ENCODE measurements at regions not wholly inside any gene's neighbourhood (a gene's known extent, or its start where the extent isn't known, plus 50 kb on each side); places are given as distances from the start of the nearest gene placed in this dataset.
"Not testable (repeated sequence)": the region's sequence is repeated elsewhere in the genome, so short reads cannot be mapped to it uniquely, and the experiment has no call there.

GRCh38 chr4:100041646-100042045 lies 91.6 kb upstream of the H2AZ1 start:
- H3K4me1 Mint-ChIP-seq (ENCODE audit: low read depth): no peaks in the 10 kb centered on the region
- no peak overlapping the region for H3K4me3 Mint-ChIP-seq
- peaks cover 8% of the 10 kb centered on the region for H3K9me3 Mint-ChIP-seq
- H3K27me3 Mint-ChIP-seq: no peaks in the 10 kb centered on the region
- H3K27ac Mint-ChIP-seq: no peak overlapping the region
- intact Hi-C loops (cut with micrococcal nuclease): no loop called here
- H3K36me3 Mint-ChIP-seq (ENCODE audit: low read depth): no peaks in the 10 kb centered on the region

- Mint-ChIP-seq H3K27ac (no peak overlapping the region), H3K36me3 (ENCODE audit: low read depth) (no peaks in the 10 kb centered on the region), H3K4me1 (ENCODE audit: low read depth) (no peaks in the 10 kb centered on the region), H3K4me3 (no peak overlapping the region), H3K9me3 (peaks cover 29% of the 10 kb centered on the region), H3K27me3 (no peaks in the 10 kb centered on the region)
- intact Hi-C loops (cut with micrococcal nuclease): no loop called here
Observed at GRCh38 chr4:100034023-100034664, 84.1 kb upstream of the H2AZ1 start.

- intact Hi-C loops (cut with micrococcal nuclease): no loop called here
- Mint-ChIP-seq H3K9me3 (peaks cover 15% of the 10 kb centered on the region), H3K36me3 (ENCODE audit: low read depth) (no peaks in the 10 kb centered on the region), H3K27me3 (no peaks in the 10 kb centered on the region), H3K4me3 (no peak overlapping the region), H3K4me1 (ENCODE audit: low read depth) (no peaks in the 10 kb centered on the region), H3K27ac (no peak overlapping the region)
Observed at GRCh38 chr4:100026066-100026465, 76.0 kb upstream of the H2AZ1 start.

- H3K36me3 Mint-ChIP-seq (ENCODE audit: low read depth): no peaks in the 10 kb centered on the region
- peaks cover 15% of the 10 kb centered on the region for H3K9me3 Mint-ChIP-seq
- no peaks in the 10 kb centered on the region for H3K27me3 Mint-ChIP-seq
- H3K4me3 Mint-ChIP-seq: no peak overlapping the region
- no peaks in the 10 kb centered on the region for H3K4me1 Mint-ChIP-seq (ENCODE audit: low read depth)
- intact Hi-C loops (cut with micrococcal nuclease): no loop called here
- H3K27ac Mint-ChIP-seq: no peak overlapping the region
Observed at GRCh38 chr4:100023800-100024199, 73.7 kb upstream of the H2AZ1 start.

- Mint-ChIP-seq H3K4me3 (no peak overlapping the region), H3K27me3 (no peaks in the 10 kb centered on the region), H3K9me3 (peaks cover 11% of the 10 kb centered on the region), H3K27ac (no peak overlapping the region), H3K4me1 (ENCODE audit: low read depth) (no peaks in the 10 kb centered on the region), H3K36me3 (ENCODE audit: low read depth) (no peaks in the 10 kb centered on the region)
- intact Hi-C loops (cut with micrococcal nuclease): no loop called here
Observed at GRCh38 chr4:100022792-100023222, 72.7 kb upstream of the H2AZ1 start.

DNA sequence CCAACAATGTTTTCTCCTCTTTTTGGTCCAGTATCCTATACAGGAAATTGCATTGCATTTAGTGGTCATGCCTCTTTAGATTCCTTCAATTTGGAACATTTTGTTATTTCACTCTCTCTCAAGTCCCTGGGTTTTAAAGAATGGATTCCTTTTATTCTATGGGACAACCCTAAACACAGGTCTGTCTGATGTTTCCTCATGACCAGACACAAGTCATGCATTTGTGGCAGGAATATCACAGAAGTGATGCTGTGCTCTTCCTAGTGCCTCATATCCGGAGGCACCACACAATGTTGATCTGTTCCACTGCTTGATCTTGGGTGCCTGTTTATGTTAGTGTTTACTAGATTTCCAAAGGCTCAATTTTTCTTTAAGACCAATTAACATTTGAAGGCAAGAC lies 69.7 kb upstream of the H2AZ1 start:
- intact Hi-C loops (cut with micrococcal nuclease): no loop called here
- Mint-ChIP-seq H3K4me3 (no peak overlapping the region), H3K4me1 (ENCODE audit: low read depth) (no peaks in the 10 kb centered on the region), H3K36me3 (ENCODE audit: low read depth) (no peaks in the 10 kb centered on the region), H3K9me3 (peaks cover 8% of the 10 kb centered on the region), H3K27me3 (no peaks in the 10 kb centered on the region), H3K27ac (no peak overlapping the region)

GRCh38 chr4:100017637-100018310 lies 67.7 kb upstream of the H2AZ1 start:
- H3K36me3 Mint-ChIP-seq (ENCODE audit: low read depth): no peaks in the 10 kb centered on the region
- no peak overlapping the region for H3K27ac Mint-ChIP-seq
- no peaks in the 10 kb centered on the region for H3K27me3 Mint-ChIP-seq
- no peak overlapping the region for H3K4me3 Mint-ChIP-seq
- no peaks in the 10 kb centered on the region for H3K4me1 Mint-ChIP-seq (ENCODE audit: low read depth)
- peaks cover 8% of the 10 kb centered on the region for H3K9me3 Mint-ChIP-seq
- intact Hi-C loops (cut with micrococcal nuclease): no loop called here

GRCh38 chr4:100016191-100016590 lies 66.1 kb upstream of the H2AZ1 start:
- H3K27me3 Mint-ChIP-seq: no peaks in the 10 kb centered on the region
- intact Hi-C loops (cut with micrococcal nuclease): no loop called here
- no peak overlapping the region for H3K27ac Mint-ChIP-seq
- no peaks in the 10 kb centered on the region for H3K9me3 Mint-ChIP-seq
- H3K4me1 Mint-ChIP-seq (ENCODE audit: low read depth): no peaks in the 10 kb centered on the region
- H3K36me3 Mint-ChIP-seq (ENCODE audit: low read depth): no peaks in the 10 kb centered on the region
- no peak overlapping the region for H3K4me3 Mint-ChIP-seq

GRCh38 chr4:100014616-100015015 lies 64.5 kb upstream of the H2AZ1 start:
- intact Hi-C loops (cut with micrococcal nuclease): no loop called here
- Mint-ChIP-seq H3K36me3 (ENCODE audit: low read depth) (no peaks in the 10 kb centered on the region), H3K9me3 (no peaks in the 10 kb centered on the region), H3K27me3 (no peaks in the 10 kb centered on the region), H3K4me1 (ENCODE audit: low read depth) (no peaks in the 10 kb centered on the region), H3K4me3 (no peak overlapping the region), H3K27ac (no peak overlapping the region)

DNA sequence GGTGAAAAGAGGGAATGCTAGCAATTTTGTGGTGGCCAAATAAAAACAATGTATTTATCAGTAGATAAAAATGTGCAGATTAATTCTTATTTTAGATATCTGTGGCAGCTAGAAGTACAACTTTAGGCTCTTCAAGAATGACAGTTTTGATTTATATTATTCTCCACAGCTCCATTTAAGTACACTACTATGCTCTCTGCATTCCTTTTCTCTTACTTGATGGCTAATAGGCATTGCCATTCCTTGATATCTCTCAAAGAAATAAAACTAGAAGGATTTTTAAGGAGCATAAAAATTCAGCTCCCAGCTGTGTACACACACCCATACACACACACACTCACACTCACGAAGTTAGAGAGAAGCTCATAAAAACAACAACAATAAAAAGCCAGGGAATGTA lies 59.4 kb upstream of the H2AZ1 start:
- no peaks in the 10 kb centered on the region for H3K9me3 Mint-ChIP-seq
- no peak overlapping the region for H3K27ac Mint-ChIP-seq
- no peak overlapping the region for H3K4me3 Mint-ChIP-seq
- H3K27me3 Mint-ChIP-seq: no peaks in the 10 kb centered on the region
- no peaks in the 10 kb centered on the region for H3K4me1 Mint-ChIP-seq (ENCODE audit: low read depth)
- intact Hi-C loops (cut with micrococcal nuclease): no loop called here
- H3K36me3 Mint-ChIP-seq (ENCODE audit: low read depth): no peaks in the 10 kb centered on the region

- Mint-ChIP-seq H3K4me1 (ENCODE audit: low read depth) (no peaks in the 10 kb centered on the region), H3K9me3 (no peaks in the 10 kb centered on the region), H3K27me3 (no peaks in the 10 kb centered on the region), H3K36me3 (ENCODE audit: low read depth) (no peaks in the 10 kb centered on the region), H3K27ac (no peak overlapping the region), H3K4me3 (no peak overlapping the region)
- intact Hi-C loops (cut with micrococcal nuclease): no loop called here
Observed at GRCh38 chr4:100008048-100008447, 58.0 kb upstream of the H2AZ1 start.

GRCh38 chr4:100006161-100006560 lies 56.1 kb upstream of the H2AZ1 start:
- H3K36me3 Mint-ChIP-seq (ENCODE audit: low read depth); H3K4me1 Mint-ChIP-seq (ENCODE audit: low read depth); H3K27me3 Mint-ChIP-seq; intact Hi-C loops (cut with micrococcal nuclease); H3K4me3 Mint-ChIP-seq; H3K27ac Mint-ChIP-seq; H3K9me3 Mint-ChIP-seq: not testable (repeated sequence)
